NCI-H460 (cell line): ENCODE measurements at regions not wholly inside any gene's neighbourhood (a gene's known extent, or its start where the extent isn't known, plus 50 kb on each side); places are given as distances from the start of the nearest gene placed in this dataset.

Source experiments
- DNase-seq: peaks from one replicate; pipeline ENCODE4 v3.0.0-alpha.2; 2016; ENCODE audit warnings: low read depth; ENCODE audit errors: extremely low read depth

DNA sequence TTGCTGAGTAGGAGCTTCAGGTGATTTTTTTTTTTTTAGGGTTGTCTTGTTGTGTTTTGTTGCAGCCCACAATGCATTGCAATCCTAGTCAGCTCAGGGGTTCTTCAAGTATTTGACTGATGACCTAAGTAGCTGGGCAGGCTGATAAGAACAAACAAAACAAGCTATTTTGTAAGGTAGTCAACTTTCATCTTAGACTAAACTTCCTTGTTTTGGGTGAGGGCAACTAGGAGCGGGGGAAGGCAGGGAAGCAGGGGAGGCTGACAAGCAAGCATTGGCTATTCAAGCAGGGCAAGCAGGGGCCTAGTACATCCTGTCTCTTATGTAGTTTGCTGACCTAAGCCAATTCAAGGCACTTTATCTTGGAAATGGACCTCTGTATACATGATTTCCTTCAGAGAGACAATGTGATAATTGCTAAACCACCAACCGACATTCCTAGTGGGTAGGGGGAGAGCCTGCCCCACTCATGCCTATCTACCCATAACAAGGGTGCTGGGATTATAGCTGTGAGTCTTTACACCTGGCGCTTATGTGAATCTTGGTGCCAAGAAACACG is 163.3 kb upstream of the PRKCQ start:
- DNase-seq = no peak

GRCh38 chr10:6741541-6741941 is 161.5 kb upstream of the PRKCQ start:
- DNase-seq = no peak

- no peak for DNase-seq
Measured at GRCh38 chr10:6739530-6740174, 159.6 kb upstream of the PRKCQ start.

DNA sequence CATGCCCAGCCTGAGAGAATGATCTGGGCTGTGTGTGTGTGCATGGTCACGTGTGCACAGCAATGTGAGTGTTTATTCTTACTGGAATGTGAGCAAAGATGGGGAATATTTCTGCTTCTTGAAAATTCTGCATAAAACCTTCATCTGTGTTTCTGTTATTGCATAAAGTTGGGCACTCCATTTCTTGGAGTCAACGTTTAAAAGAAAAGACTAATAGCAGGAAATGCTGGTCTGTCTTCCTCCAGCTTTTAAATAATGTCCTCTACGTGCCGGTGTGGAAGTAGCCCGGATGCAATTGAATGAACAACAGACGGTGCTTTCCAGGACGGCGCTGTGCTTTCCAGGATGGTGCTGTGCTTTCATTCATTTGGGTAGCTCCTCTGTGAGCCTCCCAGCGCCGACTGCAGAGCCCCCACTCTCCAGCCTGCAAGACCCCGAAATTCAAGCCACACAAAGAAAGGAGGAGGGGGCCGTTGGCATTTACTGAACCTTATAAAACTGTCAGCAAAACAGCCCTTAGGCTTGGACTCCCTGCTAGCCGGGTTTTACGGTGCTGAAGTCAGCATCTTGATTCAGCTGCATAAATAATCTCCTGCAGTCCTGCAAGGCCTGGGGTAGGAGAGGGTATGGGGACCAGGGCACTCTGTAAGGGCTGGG is 158.2 kb upstream of the PRKCQ start:
- DNase-seq = no peak

GRCh38 chr10:6737758-6738111 is 157.7 kb upstream of the PRKCQ start:
- DNase-seq = no peak

- DNase-seq = peak; percentile 42
Measured at GRCh38 chr10:6737080-6737641, 157.1 kb upstream of the PRKCQ start.

DNA sequence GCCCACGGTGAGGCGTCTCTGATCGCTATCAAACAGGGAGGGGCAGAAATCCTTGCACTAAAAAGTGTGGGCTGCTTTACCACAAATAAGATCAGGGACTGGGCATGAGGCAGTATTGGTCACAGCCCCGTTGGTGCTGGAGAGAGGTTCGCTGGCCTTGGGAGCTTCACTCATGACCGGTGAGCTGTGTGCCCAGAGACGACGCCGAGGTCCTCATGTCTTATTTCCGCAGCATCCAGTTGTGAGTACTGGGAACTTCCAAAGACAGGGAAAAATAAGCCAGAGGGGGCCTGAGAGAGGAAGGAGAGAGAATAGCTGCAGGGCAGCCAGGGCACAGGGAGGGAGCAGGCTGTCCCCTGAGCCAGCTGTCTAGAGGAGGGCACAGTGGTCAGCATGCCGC is 154.2 kb upstream of the PRKCQ start:
- no peak for DNase-seq

DNA sequence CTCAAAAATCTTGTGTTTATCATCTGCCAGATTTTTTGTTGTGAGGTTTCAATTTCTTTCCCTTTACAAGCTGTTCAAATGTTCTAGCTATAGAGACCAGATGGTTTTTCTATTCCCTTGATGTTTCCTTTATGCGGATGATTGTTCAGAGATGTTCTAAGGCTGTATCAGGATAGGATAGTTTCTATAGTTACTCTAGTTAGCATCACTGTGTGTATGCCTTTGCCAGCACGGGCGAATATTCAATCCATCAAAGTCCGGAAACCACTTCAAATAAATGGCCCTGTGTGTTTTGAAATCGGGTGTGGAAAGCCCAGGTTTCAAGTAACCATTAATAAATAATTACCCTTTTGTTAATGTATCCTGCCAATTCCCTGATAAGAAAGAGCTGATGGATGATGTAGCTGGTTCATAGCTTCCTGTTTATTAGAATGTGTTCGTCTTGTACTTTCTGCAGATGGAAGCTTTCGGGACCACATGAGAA is 149.8 kb upstream of the PRKCQ start:
- DNase-seq = no peak

GRCh38 chr10:6729071-6729774 is 149.1 kb upstream of the PRKCQ start:
- no peak for DNase-seq

DNA sequence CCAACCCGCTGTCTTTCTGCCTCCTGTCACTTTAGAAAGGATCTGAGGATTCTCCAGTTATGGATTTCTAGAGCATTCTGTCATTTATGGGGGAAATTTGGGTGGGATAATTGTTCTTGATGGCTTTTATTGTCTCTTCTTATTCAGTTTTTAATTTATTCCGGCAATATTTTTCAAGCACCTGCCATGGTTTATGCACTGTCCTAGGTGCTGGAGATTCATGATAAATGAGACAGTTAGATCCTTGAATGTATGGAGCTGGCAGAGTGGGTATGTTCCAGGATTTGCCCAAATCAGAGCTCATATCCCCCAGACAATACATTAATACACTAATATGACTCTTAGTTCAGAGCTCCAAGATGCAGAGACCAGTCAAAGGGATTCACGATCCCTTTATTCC is 146.8 kb upstream of the PRKCQ start:
- DNase-seq = no peak

GRCh38 chr10:6722616-6723004 is 142.5 kb upstream of the PRKCQ start:
- DNase-seq = no peak

DNA sequence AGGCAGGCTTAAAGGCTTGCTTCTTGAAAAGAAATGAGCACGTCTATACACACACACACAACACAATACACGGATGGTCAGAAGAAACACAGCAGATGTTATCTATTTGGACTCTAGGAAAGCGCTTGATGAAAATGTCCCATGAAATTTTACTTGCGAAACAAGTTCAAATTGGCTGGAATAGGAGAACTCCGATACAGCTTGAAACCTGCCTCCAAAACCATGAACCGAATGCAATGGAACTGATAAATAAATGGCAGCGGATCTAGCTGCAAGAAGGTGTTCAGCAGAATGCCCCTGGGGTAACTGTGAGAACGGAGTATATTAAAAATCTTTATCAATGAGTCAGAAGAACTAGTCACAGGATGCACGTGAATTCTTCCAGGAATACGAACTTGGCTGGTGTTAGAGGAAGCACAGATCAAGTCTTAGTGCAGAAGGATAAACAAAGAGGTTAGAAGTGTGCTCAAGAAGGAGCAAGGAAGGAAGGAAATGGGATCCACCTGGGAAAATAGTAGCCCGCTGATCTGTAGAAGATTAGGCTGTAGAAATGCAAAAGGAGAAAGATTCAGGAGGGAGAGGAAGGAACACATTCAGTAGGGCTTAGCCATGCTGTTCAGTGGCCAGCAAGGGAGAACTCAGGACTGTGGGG is 142.0 kb upstream of the PRKCQ start:
- DNase-seq = peak; percentile 46

GRCh38 chr10:6721480-6721879 is 141.4 kb upstream of the PRKCQ start:
- DNase-seq = peak; percentile 61

GRCh38 chr10:6719561-6719960 is 139.5 kb upstream of the PRKCQ start:
- DNase-seq = no peak

DNA sequence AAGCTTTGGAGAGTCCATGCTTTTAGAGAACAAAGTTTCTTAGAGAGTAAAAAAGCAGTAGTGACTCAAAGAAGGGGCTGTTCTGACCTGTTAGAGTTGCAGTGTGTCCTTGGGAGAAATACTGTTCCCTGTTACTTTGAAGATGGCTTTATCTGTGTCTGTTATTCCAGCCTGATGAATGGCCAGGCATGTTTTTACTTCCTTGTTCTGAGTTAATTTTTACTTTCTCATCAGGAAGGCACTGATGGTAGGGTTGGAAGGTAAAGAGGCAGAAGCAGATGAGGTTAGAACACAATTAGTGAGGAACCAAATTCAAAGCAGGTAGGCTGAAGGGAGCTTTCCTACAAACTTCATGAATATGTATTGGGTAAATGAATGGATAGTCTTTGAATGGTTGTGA is 138.5 kb upstream of the PRKCQ start:
- DNase-seq = no peak

GRCh38 chr10:6716516-6716915 is 136.4 kb upstream of the PRKCQ start:
- no peak for DNase-seq

DNA sequence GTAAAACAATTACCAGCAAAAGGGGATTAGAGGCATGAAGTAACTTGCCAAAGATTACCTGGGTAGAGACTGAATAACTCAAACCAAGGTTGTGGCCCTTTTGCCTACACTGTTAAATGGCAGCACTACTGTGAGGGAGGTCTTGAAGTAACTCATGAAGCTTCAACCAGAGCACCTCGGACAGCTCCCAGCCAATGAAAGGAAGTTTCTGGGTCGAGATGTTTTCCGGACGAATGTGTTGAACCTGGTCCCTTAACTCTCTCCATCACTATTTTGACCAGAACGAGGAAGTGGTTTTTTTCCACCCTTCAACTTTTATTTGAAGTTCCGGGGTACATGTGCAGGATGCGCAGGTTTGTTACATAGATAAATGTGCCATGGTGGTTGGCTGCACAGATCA is 133.6 kb upstream of the PRKCQ start:
- no peak for DNase-seq

DNA sequence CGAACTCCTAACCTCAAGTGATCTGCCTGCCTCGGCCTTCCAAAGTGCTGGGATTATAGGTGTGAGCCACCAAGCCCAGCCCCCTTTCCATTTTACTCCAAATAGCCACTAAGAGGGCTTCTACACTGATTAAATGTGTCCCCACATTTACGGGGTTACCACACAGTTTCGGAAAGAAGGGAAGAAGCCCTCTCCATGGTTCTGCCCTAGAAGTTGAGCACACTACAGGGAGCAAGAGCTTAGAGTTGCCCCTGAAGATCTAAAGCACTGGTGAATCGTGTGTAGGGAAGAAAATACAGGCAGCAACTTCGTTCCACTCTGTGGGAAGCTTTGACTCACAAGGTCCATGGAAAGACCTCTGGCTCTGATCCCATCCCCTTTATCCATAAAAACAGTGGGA is 133.0 kb upstream of the PRKCQ start:
- DNase-seq = no peak

- no peak for DNase-seq
Measured at GRCh38 chr10:6711881-6712280, 131.8 kb upstream of the PRKCQ start.

- DNase-seq = no peak
Measured at GRCh38 chr10:6711408-6711841, 131.3 kb upstream of the PRKCQ start.

- no peak for DNase-seq
Measured at GRCh38 chr10:6707352-6707751, 127.3 kb upstream of the PRKCQ start.
